Effector memory CD8-positive, alpha-beta T cell (primary cell): ENCODE measurements at regions not wholly inside any gene's neighbourhood (a gene's known extent, or its start where the extent isn't known, plus 50 kb on each side); places are given as distances from the start of the nearest gene placed in this dataset.

Source experiments
- ATAC-seq: fragments of 150-1000 bp; cut with Tn5 transposase; replicated peaks from 2 replicates; pipeline ENCODE4 v1.10.0; 2021; ENCODE audit warnings: mild to moderate bottlenecking, moderate library complexity
- DNase-seq, 3 experiments: peaks; one replicate each; pipeline ENCODE4 v3.0.0; 2021
- H3K27ac Mint-ChIP-seq, 2 donors: one replicate each; pipeline ENCODE4 v1.8.0; 2022; ENCODE audit warnings: mild to moderate bottlenecking in 2 of 2, mixed read lengths in 2 of 2, moderate library complexity in 2 of 2
- H3K27me3 Mint-ChIP-seq, 2 donors: one replicate each; pipeline ENCODE4 v1.8.0; 2022; ENCODE audit warnings: mixed read lengths in 2 of 2
- H3K36me3 Mint-ChIP-seq: one replicate; pipeline ENCODE4 v1.8.0; 2022; ENCODE audit warnings: mild to moderate bottlenecking, moderate library complexity, mixed read lengths; ENCODE audit not compliant: insufficient read depth
- H3K4me1 Mint-ChIP-seq, 2 donors: one replicate each; pipeline ENCODE4 v1.8.0; 2022; ENCODE audit warnings: low read depth in 2 of 2, mixed read lengths in 2 of 2
- H3K4me3 Mint-ChIP-seq, 2 donors: one replicate each; pipeline ENCODE4 v1.8.0; 2022; ENCODE audit warnings: mild to moderate bottlenecking in 2 of 2, mixed read lengths in 2 of 2, moderate library complexity in 2 of 2
- H3K9me3 Mint-ChIP-seq, 2 donors: one replicate each; pipeline ENCODE4 v1.8.0; 2022; ENCODE audit warnings: mixed read lengths in 2 of 2

GRCh38 chr13:72504131-72504841 lies 223.1 kb downstream of the MZT1 start:
- no peak for DNase-seq
- H3K9me3 Mint-ChIP-seq: peaks cover 0 to 1% of the 10 kb centered on the region in 2 donors
- H3K27me3 Mint-ChIP-seq: no peaks in the 10 kb centered on the region
- no peak for ATAC-seq
- no peaks in the 10 kb centered on the region for H3K4me1 Mint-ChIP-seq
- no peaks in the 10 kb centered on the region for H3K36me3 Mint-ChIP-seq
- no peak overlapping the region for H3K27ac Mint-ChIP-seq
- H3K4me3 Mint-ChIP-seq: no peak overlapping the region

- Mint-ChIP-seq H3K4me3 (no peak overlapping the region), H3K27me3 (no peaks in the 10 kb centered on the region), H3K9me3 (peaks cover 0 to 2% of the 10 kb centered on the region in 2 donors), H3K4me1 (no peaks in the 10 kb centered on the region), H3K27ac (no peak overlapping the region), H3K36me3 (no peaks in the 10 kb centered on the region)
- ATAC-seq (no peak), DNase-seq (no peak)
These were observed 226.6 kb downstream of the MZT1 start for GRCh38 chr13:72500851-72501250.

- Mint-ChIP-seq H3K4me1 (no peaks in the 10 kb centered on the region), H3K9me3 (peaks cover 0 to 6% of the 10 kb centered on the region in 2 donors), H3K27me3 (no peaks in the 10 kb centered on the region), H3K27ac (no peak overlapping the region), H3K4me3 (no peak overlapping the region), H3K36me3 (no peaks in the 10 kb centered on the region)
- DNase-seq (no peak), ATAC-seq (no peak)
These were observed 231.7 kb downstream of the MZT1 start for GRCh38 chr13:72495681-72496080.

GRCh38 chr13:72489751-72490150 lies 237.7 kb downstream of the MZT1 start:
- Mint-ChIP-seq H3K4me3 (no peak overlapping the region), H3K27me3 (no peaks in the 10 kb centered on the region), H3K4me1 (no peaks in the 10 kb centered on the region), H3K9me3 (peaks cover 0 to 7% of the 10 kb centered on the region in 2 donors), H3K27ac (no peak overlapping the region), H3K36me3 (no peaks in the 10 kb centered on the region)
- no peak for ATAC-seq
- DNase-seq: no peak

GRCh38 chr13:72473321-72473720 lies 254.1 kb downstream of the MZT1 start:
- Mint-ChIP-seq H3K27ac (no peak overlapping the region), H3K4me3 (no peak overlapping the region), H3K27me3 (no peaks in the 10 kb centered on the region), H3K4me1 (no peaks in the 10 kb centered on the region), H3K36me3 (no peaks in the 10 kb centered on the region), H3K9me3 (peaks cover 0 to 3% of the 10 kb centered on the region in 2 donors)
- DNase-seq (no peak), ATAC-seq (no peak)

- Mint-ChIP-seq H3K27ac (no peak overlapping the region), H3K9me3 (peaks cover 0 to 7% of the 10 kb centered on the region in 2 donors), H3K36me3 (no peaks in the 10 kb centered on the region), H3K4me1 (no peaks in the 10 kb centered on the region), H3K4me3 (no peak overlapping the region), H3K27me3 (no peaks in the 10 kb centered on the region)
- DNase-seq (no peak), ATAC-seq (no peak)
These were observed 257.5 kb downstream of the MZT1 start for GRCh38 chr13:72469906-72470305.

GRCh38 chr13:72463561-72463960 lies 263.9 kb downstream of the MZT1 start:
- ATAC-seq (no peak), DNase-seq (no peak)
- Mint-ChIP-seq H3K27me3 (no peaks in the 10 kb centered on the region), H3K27ac (no peak overlapping the region), H3K4me1 (no peaks in the 10 kb centered on the region), H3K36me3 (no peaks in the 10 kb centered on the region), H3K9me3 (peaks cover 6 to 9% of the 10 kb centered on the region in 2 donors), H3K4me3 (no peak overlapping the region)

- Mint-ChIP-seq H3K4me1 (no peaks in the 10 kb centered on the region), H3K9me3 (peaks cover 4 to 9% of the 10 kb centered on the region in 2 donors), H3K4me3 (no peak overlapping the region), H3K27ac (no peak overlapping the region), H3K27me3 (no peaks in the 10 kb centered on the region), H3K36me3 (no peaks in the 10 kb centered on the region)
- ATAC-seq: no peak
- no peak for DNase-seq
These were observed 264.7 kb downstream of the MZT1 start for GRCh38 chr13:72462726-72463125.

GRCh38 chr13:72462166-72462565 lies 265.3 kb downstream of the MZT1 start:
- H3K4me3 Mint-ChIP-seq: no peak overlapping the region
- DNase-seq: no peak

GRCh38 chr13:72458701-72459100 lies 268.7 kb downstream of the MZT1 start:
- Mint-ChIP-seq H3K9me3 (peaks cover 0 to 9% of the 10 kb centered on the region in 2 donors), H3K36me3 (no peaks in the 10 kb centered on the region), H3K27me3 (no peaks in the 10 kb centered on the region), H3K27ac (no peak overlapping the region), H3K4me1 (no peaks in the 10 kb centered on the region), H3K4me3 (no peak overlapping the region)
- ATAC-seq (no peak), DNase-seq (no peak)

More at GRCh38 chr13:72462166-72462565, 265.3 kb downstream of the MZT1 start:
- no peaks in the 10 kb centered on the region for H3K4me1 Mint-ChIP-seq
- ATAC-seq: no peak
- H3K36me3 Mint-ChIP-seq: no peaks in the 10 kb centered on the region
- no peak overlapping the region for H3K27ac Mint-ChIP-seq
- H3K9me3 Mint-ChIP-seq: peaks cover 2 to 9% of the 10 kb centered on the region in 2 donors
- no peaks in the 10 kb centered on the region for H3K27me3 Mint-ChIP-seq

- no peaks in the 10 kb centered on the region for H3K27me3 Mint-ChIP-seq
- no peak overlapping the region for H3K4me3 Mint-ChIP-seq
- no peak overlapping the region for H3K27ac Mint-ChIP-seq
- no peaks in the 10 kb centered on the region for H3K36me3 Mint-ChIP-seq
- no peaks in the 10 kb centered on the region for H3K4me1 Mint-ChIP-seq
- H3K9me3 Mint-ChIP-seq: peaks cover 0 to 9% of the 10 kb centered on the region in 2 donors
- ATAC-seq (no peak), DNase-seq (no peak)
These were observed 270.3 kb downstream of the MZT1 start for GRCh38 chr13:72457151-72457550.

GRCh38 chr13:72456486-72456885 lies 270.9 kb downstream of the MZT1 start:
- ATAC-seq: no peak
- no peaks in the 10 kb centered on the region for H3K27me3 Mint-ChIP-seq
- no peaks in the 10 kb centered on the region for H3K4me1 Mint-ChIP-seq
- no peak for DNase-seq
- no peak overlapping the region for H3K27ac Mint-ChIP-seq
- H3K36me3 Mint-ChIP-seq: no peaks in the 10 kb centered on the region
- H3K4me3 Mint-ChIP-seq: no peak overlapping the region
- peaks cover 0 to 9% of the 10 kb centered on the region in 2 donors for H3K9me3 Mint-ChIP-seq

- no peak overlapping the region for H3K27ac Mint-ChIP-seq
- H3K36me3 Mint-ChIP-seq: no peaks in the 10 kb centered on the region
- H3K9me3 Mint-ChIP-seq: peaks cover 0 to 1% of the 10 kb centered on the region in 2 donors
- no peaks in the 10 kb centered on the region for H3K27me3 Mint-ChIP-seq
- DNase-seq (no peak), ATAC-seq (no peak)
- H3K4me1 Mint-ChIP-seq: no peaks in the 10 kb centered on the region
- H3K4me3 Mint-ChIP-seq: no peak overlapping the region
These were observed 274.3 kb downstream of the MZT1 start for GRCh38 chr13:72453161-72453560.

GRCh38 chr13:72448082-72448481 lies 279.3 kb downstream of the MZT1 start:
- DNase-seq (no peak), ATAC-seq (no peak)
- no peak overlapping the region for H3K4me3 Mint-ChIP-seq
- no peaks in the 10 kb centered on the region for H3K4me1 Mint-ChIP-seq
- no peaks in the 10 kb centered on the region for H3K27me3 Mint-ChIP-seq
- H3K36me3 Mint-ChIP-seq: no peaks in the 10 kb centered on the region
- H3K27ac Mint-ChIP-seq: no peak overlapping the region
- H3K9me3 Mint-ChIP-seq: peaks cover 5 to 11% of the 10 kb centered on the region in 2 donors
